Activated B cell treated with CpG ODN at 0.5 μM for 24 hours (primary cell): ENCODE measurements at regions not wholly inside any gene's neighbourhood (a gene's known extent, or its start where the extent isn't known, plus 50 kb on each side); places are given as distances from the start of the nearest gene placed in this dataset.

Experiments used
- ATAC-seq: fragments of 200-7000 bp; cut with Tn5 transposase; one replicate; pipeline ENCODE4 v1.10.0; 2021; ENCODE audit warnings: low read depth, mild to moderate bottlenecking, moderate library complexity
- CTCF ChIA-PET: fragments of 350-600 bp; sonication (Branson Sonifier 250); formaldehyde crosslinking; loops from one replicate; lab custom pipeline; 2021; ENCODE audit warnings: antibody characterized with exemption; lab: Charles Lee
- POLR2A ChIA-PET: fragments of 350-600 bp; sonication (Branson Sonifier 250); formaldehyde crosslinking; loops from one replicate; lab custom pipeline; 2021; ENCODE audit warnings: antibody characterized with exemption; lab: Charles Lee
- DNase-seq: peaks from one replicate; pipeline ENCODE4 v3.0.0; 2022
- H3K27ac Mint-ChIP-seq: one replicate; pipeline ENCODE4 v1.8.0; 2020; ENCODE audit warnings: mixed read lengths
- H3K27me3 Mint-ChIP-seq: one replicate; pipeline ENCODE4 v1.8.0; 2021; ENCODE audit warnings: mixed read lengths
- H3K36me3 Mint-ChIP-seq: one replicate; pipeline ENCODE4 v1.8.0; 2021; ENCODE audit warnings: low read depth, mixed read lengths
- H3K4me1 Mint-ChIP-seq: one replicate; pipeline ENCODE4 v1.8.0; 2021; ENCODE audit warnings: mixed read lengths
- H3K4me3 Mint-ChIP-seq: one replicate; pipeline ENCODE4 v1.8.0; 2020; ENCODE audit warnings: mild to moderate bottlenecking, mixed read lengths
- H3K9me3 Mint-ChIP-seq: one replicate; pipeline ENCODE4 v1.8.0; 2020; ENCODE audit warnings: mixed read lengths
- CTCF ChIP-seq: fragments of 200-600 bp; IDR thresholded peaks from one replicate; pipeline ENCODE4 v1.8.0; 2022; ENCODE audit warnings: antibody characterized with exemption, mild to moderate bottlenecking
- intact Hi-C: fragments of 100-400 bp; cut with micrococcal nuclease; formaldehyde crosslinking; loops from one replicate; pipeline ENCODE4 v1.15.1; 2024

- Mint-ChIP-seq H3K36me3 (no peaks in the 10 kb centered on the region), H3K4me3 (no peak overlapping the region), H3K4me1 (no peaks in the 10 kb centered on the region), H3K27me3 (no peaks in the 10 kb centered on the region), H3K9me3 (no peaks in the 10 kb centered on the region), H3K27ac (no peak overlapping the region)
- CTCF ChIA-PET, result no interaction called here
- POLR2A ChIA-PET, result no interaction called here
- DNase-seq (no peak), ATAC-seq (no peak)
- no peak for TF ChIP-seq CTCF
- intact Hi-C loops, result no loop called here
Measured at GRCh38 chr3:55202326-55202725, 274.5 kb upstream of the LRTM1 start.

- Mint-ChIP-seq H3K4me1 (no peaks in the 10 kb centered on the region), H3K36me3 (no peaks in the 10 kb centered on the region), H3K9me3 (no peaks in the 10 kb centered on the region), H3K27me3 (no peaks in the 10 kb centered on the region), H3K4me3 (no peak overlapping the region), H3K27ac (no peak overlapping the region)
- ChIA-PET POLR2A (no interaction called here), CTCF (no interaction called here)
- no peak for TF ChIP-seq CTCF
- intact Hi-C loops, result no loop called here
- no peak for ATAC-seq
- DNase-seq, result no peak
Measured at GRCh38 chr3:55201779-55202178, 273.9 kb upstream of the LRTM1 start.

- intact Hi-C loops, result no loop called here
- DNase-seq (no peak), ATAC-seq (no peak)
- Mint-ChIP-seq H3K4me3 (no peak overlapping the region), H3K27ac (no peak overlapping the region), H3K4me1 (no peaks in the 10 kb centered on the region), H3K27me3 (no peaks in the 10 kb centered on the region), H3K9me3 (no peaks in the 10 kb centered on the region), H3K36me3 (no peaks in the 10 kb centered on the region)
- ChIA-PET POLR2A (no interaction called here), CTCF (no interaction called here)
- TF ChIP-seq CTCF, result no peak
Measured at GRCh38 chr3:55200906-55201305, 273.0 kb upstream of the LRTM1 start.

GRCh38 chr3:55198554-55198953 lies 270.7 kb upstream of the LRTM1 start:
- Mint-ChIP-seq H3K4me3 (no peak overlapping the region), H3K9me3 (peaks cover under 1% of the 10 kb centered on the region), H3K36me3 (no peaks in the 10 kb centered on the region), H3K27ac (no peak overlapping the region), H3K4me1 (no peaks in the 10 kb centered on the region), H3K27me3 (no peaks in the 10 kb centered on the region)
- POLR2A ChIA-PET, result no interaction called here
- DNase-seq, result no peak
- TF ChIP-seq CTCF, result no peak
- CTCF ChIA-PET, result no interaction called here
- ATAC-seq, result no peak
- intact Hi-C loops, result no loop called here

- Mint-ChIP-seq H3K27me3 (no peaks in the 10 kb centered on the region), H3K27ac (no peak overlapping the region), H3K4me1 (no peaks in the 10 kb centered on the region), H3K9me3 (peaks cover 3% of the 10 kb centered on the region), H3K4me3 (no peak overlapping the region), H3K36me3 (no peaks in the 10 kb centered on the region)
- CTCF ChIA-PET, result no interaction called here
- POLR2A ChIA-PET, result no interaction called here
- no peak for TF ChIP-seq CTCF
- intact Hi-C loops, result no loop called here
- no peak for DNase-seq
- ATAC-seq, result no peak
Measured at GRCh38 chr3:55197021-55197420, 269.2 kb upstream of the LRTM1 start.
